ENCODE measurements at regions not wholly inside any gene's neighbourhood (a gene's known extent, or its start where the extent isn't known, plus 50 kb on each side); places are given as distances from the start of the nearest gene placed in this dataset.

GRCh38 chr12:25818596-25819390 is 139.7 kb upstream of the RASSF8 start:
- TF ChIP-seq CTCF (IDR thresholded peaks at IDR 0.05): no peak
- TF ChIP-seq POLR2A (IDR thresholded peaks at IDR 0.05): no peak
